Sigmoid colon (tissue), 6 donors: ENCODE measurements at regions not wholly inside any gene's neighbourhood (a gene's known extent, or its start where the extent isn't known, plus 50 kb on each side); places are given as distances from the start of the nearest gene placed in this dataset.

Experiments used
- DNase-seq: peaks from one replicate; pipeline ENCODE4 v3.0.0-alpha.2; 2019
- H3K27ac ChIP-seq, 4 donors: fragments of 200-600 bp; sonication (generic); one replicate each; pipeline ENCODE4 v1.5.1; 2016 to 2019; ENCODE audit warnings: mild to moderate bottlenecking in 1 of 4
- H3K27me3 ChIP-seq, 3 donors: fragments of 200-600 bp; sonication (generic); one replicate each; pipeline ENCODE4 v1.5.1; 2019; ENCODE audit warnings: mild to moderate bottlenecking in 1 of 3
- H3K36me3 ChIP-seq, 4 donors: fragments of 200-600 bp; sonication (generic); one replicate each; pipeline ENCODE4 v1.5.1; 2016 to 2019
- H3K4me1 ChIP-seq, 4 donors: fragments of 200-600 bp; sonication (generic); one replicate each; pipeline ENCODE4 v1.5.1; 2017 to 2019
- H3K4me3 ChIP-seq, 4 donors: fragments of 200-600 bp; sonication (generic); one replicate each; pipeline ENCODE4 v1.5.1; 2017 to 2019; ENCODE audit warnings: mild to moderate bottlenecking in 2 of 4, moderate library complexity in 1 of 4
- H3K9me3 ChIP-seq, 4 donors: fragments of 200-600 bp in 3 of 4; sonication (generic) in 3 of 4; one replicate each; pipeline versions ENCODE4 v1.5.1 to v1.6.1; 2013 to 2019
- CTCF ChIP-seq, 4 experiments: fragments of 450-650 bp in 3 of 4; fragments of 200-600 bp in 1 of 4; IDR thresholded peaks; one replicate each; pipeline ENCODE4 v1.5.1; 2016 to 2019; ENCODE audit warnings: antibody characterized with exemption in 4 of 4, mild to moderate bottlenecking in 3 of 4, moderate library complexity in 2 of 4
- EP300 ChIP-seq, 4 donors: sonication (generic); formaldehyde crosslinking; IDR thresholded peaks; one replicate each; pipeline ENCODE4 v1.6.1; 2017; ENCODE audit warnings: antibody characterized with exemption in 4 of 4
- POLR2A ChIP-seq, 2 donors: fragments of 450-650 bp; IDR thresholded peaks; one replicate each; pipeline ENCODE4 v1.6.1; 2016; ENCODE audit warnings: antibody characterized with exemption in 2 of 2, mild to moderate bottlenecking in 2 of 2, moderate library complexity in 2 of 2
- POLR2AphosphoS5 ChIP-seq, 4 donors: sonication (generic); formaldehyde crosslinking; IDR thresholded peaks; one replicate each; pipeline ENCODE4 v1.6.1; 2017; ENCODE audit warnings: antibody characterized with exemption in 4 of 4
- WGBS, 2 donors: extraction: QIAGEN DNeasy Blood & Tissue Kit; methylation state at CpG; one replicate each; pipeline ENCODE4 v1.1.7; 2013; 5-methylcytosine and 5-hydroxymethylcytosine counted together
- intact Hi-C: fragments of 100-400 bp; cut with DNase I; formaldehyde crosslinking; loops from one replicate; pipeline ENCODE4 v1.15.1; 2023
- donor health status: healthy with polysubstance abuse.
- donor health status: healthy.

- H3K4me1 ChIP-seq, result peaks cover 0 to 80% (median 44%) of the 10 kb centered on the region in 4 donors
- no peaks in the 10 kb centered on the region for H3K9me3 ChIP-seq
- H3K27me3 ChIP-seq, result no peaks in the 10 kb centered on the region
- no peak overlapping the region for H3K4me3 ChIP-seq
- TF ChIP-seq POLR2AphosphoS5 (IDR thresholded peaks at IDR 0.05) (peak in 1 of 4 donors; percentile 1), CTCF (IDR thresholded peaks at IDR 0.05) (no peak)
- no peak for DNase-seq
- H3K36me3 ChIP-seq, result no peaks in the 10 kb centered on the region
- WGBS, 2 donors, result 94 to 95% methylated on average over 4 of the region's 4 CpGs
- intact Hi-C loops, result loop anchor here (5.0 kb wide), 1 partner anchor 110 kb away; the partner anchor contains the start of gene DISP1
- H3K27ac ChIP-seq, result peak overlapping the region in 1 of 4 donors; percentile 13
Measured at GRCh38 chr1:222927031-222927430, 112.2 kb downstream of the DISP1 start.

- H3K27me3 ChIP-seq, result no peaks in the 10 kb centered on the region
- WGBS, 2 donors, result 25 to 73% methylated on average over 3 of the region's 3 CpGs
- H3K36me3 ChIP-seq, result no peaks in the 10 kb centered on the region
- intact Hi-C loops, result loop anchor here (5.0 kb wide), 1 partner anchor 111 kb away; the partner anchor contains the start of gene DISP1
- H3K27ac ChIP-seq, result peak overlapping the region; percentile 54 to 68 (median 60)
- TF ChIP-seq EP300 (IDR thresholded peaks at IDR 0.05) (no peak), POLR2AphosphoS5 (IDR thresholded peaks at IDR 0.05) (peak in 2 of 4 donors; percentile 40 to 44)
- no peaks in the 10 kb centered on the region for H3K9me3 ChIP-seq
- peak; percentile 75 for DNase-seq
- peaks cover 0 to 83% (median 44%) of the 10 kb centered on the region in 4 donors for H3K4me1 ChIP-seq
- peak overlapping the region; percentile 15 to 43 (median 38) for H3K4me3 ChIP-seq
Measured at GRCh38 chr1:222928212-222928611, 113.4 kb downstream of the DISP1 start.

GRCh38 chr1:222930070-222930469, 115.2 kb downstream of the DISP1 start:
- H3K27me3 ChIP-seq, result no peaks in the 10 kb centered on the region
- peak overlapping the region in 1 of 4 donors; percentile 41 for H3K4me3 ChIP-seq
- intact Hi-C loops, result loop anchor here (10.0 kb wide), 1 partner anchor 175 kb away; no protein-coding TSS in a partner anchor
- no peak for DNase-seq
- H3K27ac ChIP-seq, result peak overlapping the region in 2 of 4 donors; percentile 64
- H3K36me3 ChIP-seq, result no peaks in the 10 kb centered on the region
- H3K4me1 ChIP-seq, result peaks cover 0 to 85% (median 32%) of the 10 kb centered on the region in 4 donors
- no peaks in the 10 kb centered on the region for H3K9me3 ChIP-seq
- TF ChIP-seq EP300 (IDR thresholded peaks at IDR 0.05), result no peak
- no peak for TF ChIP-seq POLR2AphosphoS5 (IDR thresholded peaks at IDR 0.05)
- no peak for TF ChIP-seq POLR2A (IDR thresholded peaks at IDR 0.05)
- no peak for TF ChIP-seq CTCF (IDR thresholded peaks at IDR 0.05)

GRCh38 chr1:222931023-222931422, 116.2 kb downstream of the DISP1 start:
- no peaks in the 10 kb centered on the region for H3K27me3 ChIP-seq
- H3K36me3 ChIP-seq, result no peaks in the 10 kb centered on the region
- no peak for TF ChIP-seq POLR2A (IDR thresholded peaks at IDR 0.05)
- no peak overlapping the region for H3K4me3 ChIP-seq
- H3K27ac ChIP-seq, result peak overlapping the region; percentile 11 to 64 (median 42)
- 85 to 92% methylated on average over 1 of the region's 1 CpG for WGBS, 2 donors
- peaks cover 0 to 90% (median 36%) of the 10 kb centered on the region in 4 donors for H3K4me1 ChIP-seq
- intact Hi-C loops, result loop anchor here (10.0 kb wide), 1 partner anchor 176 kb away; no protein-coding TSS in a partner anchor
- no peak for DNase-seq
- H3K9me3 ChIP-seq, result no peaks in the 10 kb centered on the region

- intact Hi-C loops, result loop anchor here (10.0 kb wide), 1 partner anchor 178 kb away; no protein-coding TSS in a partner anchor
- H3K27me3 ChIP-seq, result no peaks in the 10 kb centered on the region
- TF ChIP-seq POLR2AphosphoS5 (IDR thresholded peaks at IDR 0.05), result peak in 1 of 4 donors; percentile 9
- TF ChIP-seq POLR2A (IDR thresholded peaks at IDR 0.05), result no peak
- DNase-seq, result no peak
- no peaks in the 10 kb centered on the region for H3K36me3 ChIP-seq
- WGBS, 2 donors, result 89 to 98% methylated on average over 2 of the region's 2 CpGs
- no peak overlapping the region for H3K27ac ChIP-seq
- H3K9me3 ChIP-seq, result no peaks in the 10 kb centered on the region
- no peak overlapping the region for H3K4me3 ChIP-seq
- H3K4me1 ChIP-seq, result peaks cover 0 to 75% (median 26%) of the 10 kb centered on the region in 4 donors
Measured at GRCh38 chr1:222933273-222933672, 118.4 kb downstream of the DISP1 start.

GRCh38 chr1:222935239-222935900, 120.5 kb downstream of the DISP1 start:
- intact Hi-C loops, result loop anchor here (2.0 to 10.0 kb wide), 2 partner anchors 39 to 181 kb away; no protein-coding TSS in a partner anchor
- H3K27me3 ChIP-seq, result no peaks in the 10 kb centered on the region
- WGBS, 2 donors, result 94 to 97% methylated on average over 3 of the region's 3 CpGs
- H3K36me3 ChIP-seq, result no peaks in the 10 kb centered on the region
- no peaks in the 10 kb centered on the region for H3K9me3 ChIP-seq
- DNase-seq, result no peak
- TF ChIP-seq POLR2AphosphoS5 (IDR thresholded peaks at IDR 0.05), result peak; percentile 57 to 86 (median 78)
- no peak for TF ChIP-seq POLR2A (IDR thresholded peaks at IDR 0.05)
- TF ChIP-seq CTCF (IDR thresholded peaks at IDR 0.05), result no peak
- peak in 2 of 4 donors; percentile 46 to 76 for TF ChIP-seq EP300 (IDR thresholded peaks at IDR 0.05)
- H3K4me3 ChIP-seq, result no peak overlapping the region
- H3K27ac ChIP-seq, result peak overlapping the region; percentile 61 to 78 (median 67)
- peaks cover 0 to 62% (median 24%) of the 10 kb centered on the region in 4 donors for H3K4me1 ChIP-seq
